SK-N-SH (cell line): ENCODE measurements at regions not wholly inside any gene's neighbourhood (a gene's known extent, or its start where the extent isn't known, plus 50 kb on each side); places are given as distances from the start of the nearest gene placed in this dataset.

Experiments
- GABPA ChIP-seq: IDR thresholded peaks from 2 replicates; pipeline ENCODE4 v1.4.0; 2012; ENCODE audit warnings: low read depth, mild to moderate bottlenecking
- POLR2AphosphoS5 ChIP-seq: IDR thresholded peaks from 2 replicates; pipeline ENCODE4 v1.6.1; 2012; ENCODE audit warnings: low read depth, low read length
- TF ChIP-seq, protein P1 (sequence below): fragments of 200-600 bp; sonication (generic); IDR thresholded peaks from 2 replicates; pipeline ENCODE4 v1.6.1; 2017; ENCODE audit warnings: antibody characterized with exemption, mild to moderate bottlenecking, moderate library complexity

DNA sequence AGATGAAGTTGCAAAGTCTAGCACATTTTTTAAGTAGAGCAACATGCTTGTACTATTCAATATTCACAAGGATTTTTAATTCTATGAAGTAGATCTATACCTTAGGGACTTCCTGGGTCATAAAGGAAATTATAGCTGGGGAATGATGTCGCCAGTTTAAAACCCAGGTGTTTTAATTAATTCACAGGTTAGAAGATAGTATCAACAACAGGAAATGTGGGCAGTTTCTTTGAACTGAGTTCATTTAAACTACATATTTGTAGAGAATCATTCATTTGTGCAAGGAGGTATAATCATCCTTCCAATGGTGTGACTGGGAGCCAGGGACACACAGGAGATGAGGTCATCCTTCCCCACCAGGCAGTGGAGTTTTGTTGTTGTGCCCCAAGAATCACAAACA, 181.3 kb upstream of the KLF3 start:
- TF ChIP-seq, protein P1, sequence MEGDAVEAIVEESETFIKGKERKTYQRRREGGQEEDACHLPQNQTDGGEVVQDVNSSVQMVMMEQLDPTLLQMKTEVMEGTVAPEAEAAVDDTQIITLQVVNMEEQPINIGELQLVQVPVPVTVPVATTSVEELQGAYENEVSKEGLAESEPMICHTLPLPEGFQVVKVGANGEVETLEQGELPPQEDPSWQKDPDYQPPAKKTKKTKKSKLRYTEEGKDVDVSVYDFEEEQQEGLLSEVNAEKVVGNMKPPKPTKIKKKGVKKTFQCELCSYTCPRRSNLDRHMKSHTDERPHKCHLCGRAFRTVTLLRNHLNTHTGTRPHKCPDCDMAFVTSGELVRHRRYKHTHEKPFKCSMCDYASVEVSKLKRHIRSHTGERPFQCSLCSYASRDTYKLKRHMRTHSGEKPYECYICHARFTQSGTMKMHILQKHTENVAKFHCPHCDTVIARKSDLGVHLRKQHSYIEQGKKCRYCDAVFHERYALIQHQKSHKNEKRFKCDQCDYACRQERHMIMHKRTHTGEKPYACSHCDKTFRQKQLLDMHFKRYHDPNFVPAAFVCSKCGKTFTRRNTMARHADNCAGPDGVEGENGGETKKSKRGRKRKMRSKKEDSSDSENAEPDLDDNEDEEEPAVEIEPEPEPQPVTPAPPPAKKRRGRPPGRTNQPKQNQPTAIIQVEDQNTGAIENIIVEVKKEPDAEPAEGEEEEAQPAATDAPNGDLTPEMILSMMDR = no peak
- TF ChIP-seq POLR2AphosphoS5 = no peak
- no peak for TF ChIP-seq GABPA
